HepG2 (cell line): ENCODE measurements at regions not wholly inside any gene's neighbourhood (a gene's known extent, or its start where the extent isn't known, plus 50 kb on each side); places are given as distances from the start of the nearest gene placed in this dataset.

Source experiments
- CTCF ChIP-seq: sonication (generic); formaldehyde crosslinking; IDR thresholded peaks from 2 replicates; pipeline ENCODE4 v1.5.0; 2020; ENCODE audit warnings: mild to moderate bottlenecking, missing genetic modification reagents, moderate library complexity
- MLXIP ChIP-seq: sonication (generic); formaldehyde crosslinking; IDR thresholded peaks from 2 replicates; pipeline ENCODE4 v1.9.0; 2021; ENCODE audit warnings: missing genetic modification reagents, borderline replicate concordance
- NBN ChIP-seq: fragments of 450-650 bp; conservative IDR thresholded peaks from 2 replicates; pipeline ENCODE4 v1.6.1; 2017
- PRDM15 ChIP-seq: sonication (generic); formaldehyde crosslinking; IDR thresholded peaks from 2 replicates; pipeline ENCODE4 v1.4.0; 2020; ENCODE audit warnings: missing genetic modification reagents
- ZNF687 ChIP-seq: sonication (generic); formaldehyde crosslinking; IDR thresholded peaks from 2 replicates; pipeline ENCODE4 v1.5.1; 2020; ENCODE audit warnings: mild to moderate bottlenecking, missing genetic modification reagents, moderate library complexity
- TF ChIP-seq, protein P1 (sequence below): sonication (generic); formaldehyde crosslinking; IDR thresholded peaks from 2 replicates; pipeline ENCODE4 v1.4.0; 2020; ENCODE audit warnings: missing genetic modification reagents
- TF ChIP-seq, protein P2 (sequence below): sonication (generic); formaldehyde crosslinking; conservative IDR thresholded peaks from 2 replicates; pipeline ENCODE4 v1.8.1; 2023; ENCODE audit warnings: missing genetic modification reagents

DNA sequence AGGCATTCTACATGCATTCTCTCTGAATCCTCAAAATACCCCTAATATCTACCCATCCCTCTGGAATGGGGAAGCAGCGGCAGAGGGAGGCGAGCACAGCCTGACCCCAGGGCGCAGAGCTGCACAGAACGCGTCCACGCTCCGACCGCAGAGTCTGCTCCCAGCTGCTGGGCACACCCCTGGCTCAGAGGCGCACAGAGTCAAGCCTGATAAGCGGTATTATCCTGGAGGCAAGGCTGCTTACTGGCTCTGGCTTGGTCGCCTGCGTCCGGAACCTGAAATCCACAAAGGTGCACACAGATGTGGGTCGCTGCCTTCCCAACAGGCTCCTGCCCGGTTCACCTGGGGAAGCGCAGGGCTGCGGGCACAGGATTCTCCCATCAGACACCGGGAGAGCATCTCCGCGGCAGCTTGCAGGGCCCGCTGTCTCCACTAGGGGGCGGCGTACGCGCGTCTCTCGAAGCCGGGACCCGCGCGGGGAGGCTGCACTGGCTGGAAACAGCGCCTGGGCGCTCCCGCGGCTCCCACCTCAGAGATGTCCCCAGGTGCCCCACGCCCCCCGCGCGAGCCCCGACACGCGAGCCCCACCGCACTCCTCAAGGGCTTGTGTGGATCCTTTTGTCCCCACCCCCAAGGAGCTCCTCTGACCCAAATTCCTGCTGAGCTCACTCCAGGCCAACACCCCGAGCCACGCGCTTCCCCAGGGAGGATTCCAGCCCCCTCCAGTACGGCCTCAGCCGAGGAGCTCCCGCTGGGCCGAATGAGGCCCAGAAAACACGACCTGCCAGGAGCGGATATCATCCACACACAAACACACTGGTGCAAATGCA, 120.1 kb upstream of the FZD10 start (continued):
- TF ChIP-seq, protein P1, sequence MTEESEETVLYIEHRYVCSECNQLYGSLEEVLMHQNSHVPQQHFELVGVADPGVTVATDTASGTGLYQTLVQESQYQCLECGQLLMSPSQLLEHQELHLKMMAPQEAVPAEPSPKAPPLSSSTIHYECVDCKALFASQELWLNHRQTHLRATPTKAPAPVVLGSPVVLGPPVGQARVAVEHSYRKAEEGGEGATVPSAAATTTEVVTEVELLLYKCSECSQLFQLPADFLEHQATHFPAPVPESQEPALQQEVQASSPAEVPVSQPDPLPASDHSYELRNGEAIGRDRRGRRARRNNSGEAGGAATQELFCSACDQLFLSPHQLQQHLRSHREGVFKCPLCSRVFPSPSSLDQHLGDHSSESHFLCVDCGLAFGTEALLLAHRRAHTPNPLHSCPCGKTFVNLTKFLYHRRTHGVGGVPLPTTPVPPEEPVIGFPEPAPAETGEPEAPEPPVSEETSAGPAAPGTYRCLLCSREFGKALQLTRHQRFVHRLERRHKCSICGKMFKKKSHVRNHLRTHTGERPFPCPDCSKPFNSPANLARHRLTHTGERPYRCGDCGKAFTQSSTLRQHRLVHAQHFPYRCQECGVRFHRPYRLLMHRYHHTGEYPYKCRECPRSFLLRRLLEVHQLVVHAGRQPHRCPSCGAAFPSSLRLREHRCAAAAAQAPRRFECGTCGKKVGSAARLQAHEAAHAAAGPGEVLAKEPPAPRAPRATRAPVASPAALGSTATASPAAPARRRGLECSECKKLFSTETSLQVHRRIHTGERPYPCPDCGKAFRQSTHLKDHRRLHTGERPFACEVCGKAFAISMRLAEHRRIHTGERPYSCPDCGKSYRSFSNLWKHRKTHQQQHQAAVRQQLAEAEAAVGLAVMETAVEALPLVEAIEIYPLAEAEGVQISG (CRISPR knock-in tag): no peak
- TF ChIP-seq CTCF: peak; percentile 75
- TF ChIP-seq PRDM15 (CRISPR knock-in tag): no peak
- TF ChIP-seq MLXIP (CRISPR knock-in tag): no peak
- peak; percentile 31; the same call in 1 of the 2 replicates for TF ChIP-seq ZNF687 (CRISPR knock-in tag)
- no peak for TF ChIP-seq NBN
- TF ChIP-seq, protein P2, sequence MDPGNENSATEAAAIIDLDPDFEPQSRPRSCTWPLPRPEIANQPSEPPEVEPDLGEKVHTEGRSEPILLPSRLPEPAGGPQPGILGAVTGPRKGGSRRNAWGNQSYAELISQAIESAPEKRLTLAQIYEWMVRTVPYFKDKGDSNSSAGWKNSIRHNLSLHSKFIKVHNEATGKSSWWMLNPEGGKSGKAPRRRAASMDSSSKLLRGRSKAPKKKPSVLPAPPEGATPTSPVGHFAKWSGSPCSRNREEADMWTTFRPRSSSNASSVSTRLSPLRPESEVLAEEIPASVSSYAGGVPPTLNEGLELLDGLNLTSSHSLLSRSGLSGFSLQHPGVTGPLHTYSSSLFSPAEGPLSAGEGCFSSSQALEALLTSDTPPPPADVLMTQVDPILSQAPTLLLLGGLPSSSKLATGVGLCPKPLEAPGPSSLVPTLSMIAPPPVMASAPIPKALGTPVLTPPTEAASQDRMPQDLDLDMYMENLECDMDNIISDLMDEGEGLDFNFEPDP (CRISPR knock-in tag): no peak
